GM13977 (cell line): ENCODE measurements at regions not wholly inside any gene's neighbourhood (a gene's known extent, or its start where the extent isn't known, plus 50 kb on each side); places are given as distances from the start of the nearest gene placed in this dataset.

Experiments used
- DNase-seq: peaks from one replicate; pipeline ENCODE4 v3.0.0; 2012; ENCODE audit warnings: low spot score
- in situ Hi-C: fragments of 300-500 bp; cut with MboI; formaldehyde crosslinking; loops from one replicate; pipeline ENCODE4 v1.12.0; 2022; ENCODE audit warnings: low sequenced_read_pairs, low pct_unique_long_range_greater_than_20kb, mixed read lengths, inconsistent platforms; ENCODE audit not compliant: unreplicated experiment
- TF ChIP-seq, protein P1 (sequence below): IDR thresholded peaks from 2 replicates; pipeline ENCODE4 v1.5.1; 2012; ENCODE audit warnings: mild to moderate bottlenecking, control low read depth; ENCODE audit not compliant: insufficient read depth; ENCODE audit errors: extremely low read depth, missing control alignments

DNA sequence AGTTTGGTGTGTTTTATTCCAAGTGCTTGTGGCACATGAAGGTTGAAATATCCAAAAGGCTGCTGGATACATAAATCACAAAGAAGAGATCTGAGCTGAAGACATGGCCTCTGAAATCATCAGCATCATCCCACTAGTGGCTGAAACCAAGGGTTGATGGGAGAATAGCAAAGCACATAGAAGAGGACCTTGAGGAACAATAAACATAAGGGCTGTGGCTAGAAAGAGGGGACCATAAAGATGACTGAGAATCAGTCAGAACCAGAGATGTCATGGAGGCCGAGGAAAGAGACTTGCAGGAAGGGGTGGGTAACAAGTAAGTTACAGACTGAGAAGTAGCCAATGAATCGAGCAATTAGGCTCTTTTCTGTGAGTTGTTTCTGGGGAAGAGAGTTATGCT lies 116.8 kb downstream of the CDC42EP3 start:
- in situ Hi-C loops, result no loop called here
- TF ChIP-seq, protein P1, sequence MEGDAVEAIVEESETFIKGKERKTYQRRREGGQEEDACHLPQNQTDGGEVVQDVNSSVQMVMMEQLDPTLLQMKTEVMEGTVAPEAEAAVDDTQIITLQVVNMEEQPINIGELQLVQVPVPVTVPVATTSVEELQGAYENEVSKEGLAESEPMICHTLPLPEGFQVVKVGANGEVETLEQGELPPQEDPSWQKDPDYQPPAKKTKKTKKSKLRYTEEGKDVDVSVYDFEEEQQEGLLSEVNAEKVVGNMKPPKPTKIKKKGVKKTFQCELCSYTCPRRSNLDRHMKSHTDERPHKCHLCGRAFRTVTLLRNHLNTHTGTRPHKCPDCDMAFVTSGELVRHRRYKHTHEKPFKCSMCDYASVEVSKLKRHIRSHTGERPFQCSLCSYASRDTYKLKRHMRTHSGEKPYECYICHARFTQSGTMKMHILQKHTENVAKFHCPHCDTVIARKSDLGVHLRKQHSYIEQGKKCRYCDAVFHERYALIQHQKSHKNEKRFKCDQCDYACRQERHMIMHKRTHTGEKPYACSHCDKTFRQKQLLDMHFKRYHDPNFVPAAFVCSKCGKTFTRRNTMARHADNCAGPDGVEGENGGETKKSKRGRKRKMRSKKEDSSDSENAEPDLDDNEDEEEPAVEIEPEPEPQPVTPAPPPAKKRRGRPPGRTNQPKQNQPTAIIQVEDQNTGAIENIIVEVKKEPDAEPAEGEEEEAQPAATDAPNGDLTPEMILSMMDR, result no peak

DNA sequence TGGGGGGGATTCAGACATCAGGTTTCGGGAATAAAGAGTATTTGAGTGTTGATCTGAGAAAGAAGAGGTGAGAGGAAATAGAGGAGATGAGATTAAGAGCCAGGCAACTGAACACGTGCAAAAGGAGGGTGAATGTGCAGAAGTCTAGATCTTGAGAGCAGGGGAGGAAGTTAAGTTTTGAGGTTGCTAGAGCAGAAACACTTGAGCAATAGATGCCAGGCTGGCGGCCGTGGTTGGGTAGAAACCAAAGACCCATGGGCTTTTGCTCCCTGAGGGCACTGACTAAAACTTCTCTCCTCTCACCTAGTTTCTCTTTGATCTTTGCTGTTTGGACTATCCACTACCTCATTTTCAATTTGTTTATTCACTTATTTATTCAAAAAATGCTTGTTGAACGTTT lies 116.0 kb downstream of the CDC42EP3 start:
- TF ChIP-seq, protein P1, result no peak
- in situ Hi-C loops, result no loop called here
- DNase-seq, result no peak

More for the DNA sequence above, 116.8 kb downstream of the CDC42EP3 start:
- DNase-seq, result no peak

DNA sequence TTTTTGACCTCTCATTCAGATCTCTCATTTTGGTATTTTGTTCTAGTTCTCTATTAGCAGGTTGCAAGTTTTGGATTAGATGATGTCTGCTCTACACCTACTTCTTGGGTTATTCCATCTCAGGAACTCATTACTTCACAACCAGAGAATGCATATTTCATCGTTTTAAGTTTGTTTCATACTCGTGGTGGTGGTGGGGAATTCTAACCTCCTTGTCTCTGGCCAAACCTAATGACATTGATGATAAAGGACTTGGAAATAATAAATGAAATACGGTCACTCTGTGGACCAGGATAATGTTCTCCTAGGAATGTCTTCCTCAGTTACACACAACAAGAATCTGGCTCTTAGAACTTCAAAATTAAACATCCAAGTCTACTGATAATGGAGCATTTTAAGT lies 115.2 kb downstream of the CDC42EP3 start:
- in situ Hi-C loops, result no loop called here
- TF ChIP-seq, protein P1, result no peak
- no peak for DNase-seq

DNA sequence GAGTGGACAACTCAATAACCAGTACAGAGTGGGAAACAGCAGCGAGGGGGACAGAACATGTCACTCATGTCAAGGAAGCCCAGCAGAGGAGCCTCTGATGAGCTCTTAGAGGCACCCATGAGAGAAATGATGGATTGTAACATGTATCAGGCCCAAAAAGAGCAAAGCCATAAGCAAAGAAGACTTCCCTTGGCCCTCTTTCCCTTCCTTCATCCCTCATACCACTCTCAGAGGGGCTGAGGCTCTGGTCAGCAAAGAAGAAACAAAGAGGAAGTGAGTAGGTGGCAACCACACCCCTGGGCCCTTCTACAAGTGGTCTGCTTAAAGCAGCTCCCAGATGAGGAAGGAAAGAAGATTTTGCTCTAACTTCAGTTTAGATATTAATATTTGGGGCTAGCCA lies 112.8 kb downstream of the CDC42EP3 start:
- in situ Hi-C loops, result no loop called here
- TF ChIP-seq, protein P1, result no peak
- DNase-seq, result no peak

DNA sequence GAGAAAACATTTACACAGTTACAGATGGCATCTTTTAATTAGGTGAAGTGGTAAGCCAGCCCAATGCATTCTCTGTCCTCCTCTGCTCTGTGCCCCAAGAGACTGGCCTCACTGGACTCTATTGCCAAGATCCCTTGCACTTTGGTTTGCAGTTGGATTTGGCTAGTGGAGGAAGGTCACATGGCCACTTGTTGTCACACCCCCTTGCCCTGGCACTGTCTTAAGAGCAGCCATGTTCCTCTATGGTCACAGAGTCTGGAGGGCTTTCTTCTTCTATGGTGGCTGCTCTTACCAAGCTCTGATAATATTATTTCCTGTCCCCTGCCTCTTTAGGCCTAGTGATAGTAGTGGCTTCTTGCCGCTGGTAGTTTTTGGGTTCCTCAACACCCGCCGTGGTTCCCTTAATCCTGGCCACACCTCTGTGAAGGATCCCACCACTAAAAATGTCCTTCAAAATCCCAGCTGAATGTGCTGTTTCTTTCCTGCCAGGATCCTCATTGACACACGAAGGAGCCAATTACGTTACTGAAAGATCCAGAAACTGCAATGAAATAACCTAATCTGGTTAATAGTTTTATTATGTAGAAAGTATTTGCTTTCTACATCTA lies 111.1 kb downstream of the CDC42EP3 start:
- TF ChIP-seq, protein P1, result no peak
- in situ Hi-C loops, result no loop called here
- no peak for DNase-seq

DNA sequence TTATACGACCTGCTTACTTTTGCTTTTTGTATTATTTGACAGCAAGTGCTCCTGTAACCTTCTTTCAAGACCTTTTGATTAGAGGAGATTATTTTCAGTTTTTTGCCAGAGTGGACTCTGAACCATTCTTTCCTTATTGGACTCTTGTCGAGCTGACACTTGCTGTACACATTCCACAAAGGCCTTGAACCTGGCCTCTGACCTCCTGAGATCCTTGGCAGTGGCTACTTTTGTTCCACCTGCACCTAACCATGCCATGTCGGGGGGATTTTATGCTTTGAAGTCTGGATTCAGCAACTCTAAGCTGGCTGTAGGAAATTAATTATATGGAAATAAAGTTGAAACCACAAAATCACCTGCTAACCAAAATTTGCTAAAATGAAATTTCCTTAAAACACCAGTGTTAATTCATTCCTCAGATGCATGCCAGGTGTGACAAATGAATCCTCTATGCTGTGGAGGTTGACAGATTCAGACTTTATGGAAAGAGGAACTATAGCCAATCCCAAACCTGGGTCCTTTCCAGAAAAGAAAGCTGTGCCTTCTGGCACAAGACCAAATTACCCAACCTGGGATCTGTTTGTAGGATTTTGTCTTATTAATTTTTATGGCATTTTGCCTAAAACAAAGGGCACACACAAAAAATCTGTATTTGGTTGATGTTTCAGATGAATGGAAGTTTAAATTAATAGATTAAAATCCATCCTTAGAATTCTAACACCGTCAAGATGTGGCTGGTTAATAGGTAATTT lies 110.4 kb downstream of the CDC42EP3 start:
- TF ChIP-seq, protein P1, result no peak
- DNase-seq, result no peak
- in situ Hi-C loops, result no loop called here
